Neural cell (in vitro differentiated cells): ENCODE measurements at regions not wholly inside any gene's neighbourhood (a gene's known extent, or its start where the extent isn't known, plus 50 kb on each side); places are given as distances from the start of the nearest gene placed in this dataset.

Experiments used
- CTCF ChIP-seq: fragments of 450-650 bp; IDR thresholded peaks from 2 replicates; pipeline ENCODE4 v1.5.1; 2014; ENCODE audit warnings: antibody characterized with exemption, mild to moderate bottlenecking, moderate library complexity; ENCODE audit not compliant: poor library complexity, severe bottlenecking
- SMC3 ChIP-seq: fragments of 450-650 bp; conservative IDR thresholded peaks from 2 replicates; pipeline ENCODE4 v1.6.1; 2014; ENCODE audit warnings: antibody characterized with exemption, mild to moderate bottlenecking, moderate library complexity; ENCODE audit not compliant: poor library complexity

GRCh38 chr4:188780028-188780427 lies 640.8 kb downstream of the TRIML1 start:
- no peak for TF ChIP-seq SMC3
- no peak for TF ChIP-seq CTCF
